H1 (cell line): ENCODE measurements at regions not wholly inside any gene's neighbourhood (a gene's known extent, or its start where the extent isn't known, plus 50 kb on each side); places are given as distances from the start of the nearest gene placed in this dataset.

ENCODE experiments used
- SIX5 ChIP-seq: IDR thresholded peaks from 2 replicates; pipeline ENCODE4 v1.6.1; 2011; ENCODE audit warnings: mild to moderate bottlenecking, low read depth, low read length
- SP4 ChIP-seq: IDR thresholded peaks from 2 replicates; pipeline ENCODE4 v1.6.1; 2012; ENCODE audit warnings: low read length, inconsistent platforms

GRCh38 chr3:144052275-144052674, 80.7 kb downstream of the DIPK2A start (continued):
- no peak for TF ChIP-seq SIX5
- no peak for TF ChIP-seq SP4
